PC-3 (cell line): ENCODE measurements at regions not wholly inside any gene's neighbourhood (a gene's known extent, or its start where the extent isn't known, plus 50 kb on each side); places are given as distances from the start of the nearest gene placed in this dataset.

Experiments
- ATAC-seq: fragments of 200-7000 bp; cut with Tn5 transposase; 2 replicates; pipeline ENCODE4 v1.9.1; 2020; ENCODE audit warnings: mild to moderate bottlenecking, moderate library complexity
- BruUV-seq: library from RNA; stranded (reverse); fragments of 400-500 nt; replicated peaks from 2 replicates; lab custom pipeline; 2021; lab: Mats Ljungman, UMichigan
- CTCF ChIA-PET: fragments of 300-600 bp; sonication (Branson Sonifier 250); formaldehyde crosslinking; loops from one replicate; lab custom pipeline; 2022; ENCODE audit warnings: antibody characterized with exemption; lab: Charles Lee
- POLR2A ChIA-PET: fragments of 300-600 bp; sonication (Branson Sonifier 250); formaldehyde crosslinking; loops from one replicate; lab custom pipeline; 2022; ENCODE audit warnings: antibody characterized with exemption; ENCODE audit not compliant: unreplicated experiment; lab: Charles Lee
- DNase-seq: peaks from one replicate; pipeline ENCODE4 v3.0.0-alpha.2; 2015
- H2AFZ ChIP-seq: fragments of 300-600 bp; sonication (generic); 2 replicates; pipeline ENCODE4 v1.6.0; 2016; ENCODE audit warnings: antibody characterized with exemption, low read length
- H3F3A ChIP-seq: fragments of 300-600 bp; sonication (generic); one replicate; pipeline ENCODE4 v1.6.0; 2017; ENCODE audit warnings: antibody characterized with exemption, low read length, control low read depth, mild to moderate bottlenecking; ENCODE audit not compliant: unreplicated experiment
- H3K27ac ChIP-seq: fragments of 300-600 bp; sonication (generic); 2 replicates; pipeline ENCODE4 v1.5.1; 2016; ENCODE audit warnings: mild to moderate bottlenecking, low read length
- H3K27me3 ChIP-seq: fragments of 300-600 bp; sonication (generic); 2 replicates; pipeline ENCODE4 v1.6.1; 2016; ENCODE audit warnings: low read length, mixed read lengths
- H3K36me3 ChIP-seq: fragments of 300-600 bp; sonication (generic); 2 replicates; pipeline ENCODE4 v1.6.1; 2016; ENCODE audit warnings: low read depth, mixed run types, low read length, mixed read lengths
- H3K4me1 ChIP-seq: fragments of 300-600 bp; sonication (generic); 2 replicates; pipeline ENCODE4 v1.5.1; 2016; ENCODE audit warnings: low read length; ENCODE audit not compliant: insufficient read depth
- H3K4me2 ChIP-seq: fragments of 300-600 bp; sonication (generic); 2 replicates; pipeline ENCODE4 v1.6.0; 2016; ENCODE audit warnings: low read length
- H3K4me3 ChIP-seq: fragments of 300-600 bp; sonication (generic); 2 replicates; pipeline ENCODE4 v1.5.1; 2016; ENCODE audit warnings: mild to moderate bottlenecking, low read length, mixed read lengths
- H3K79me2 ChIP-seq: fragments of 300-600 bp; sonication (generic); 2 replicates; pipeline ENCODE4 v1.6.1; 2017; ENCODE audit warnings: low read length, mixed read lengths
- H3K9ac ChIP-seq: fragments of 300-600 bp; sonication (generic); 2 replicates; pipeline ENCODE4 v1.6.0; 2016; ENCODE audit warnings: mild to moderate bottlenecking, low read length
- H3K9me2 ChIP-seq: fragments of 300-600 bp; sonication (generic); replicated peaks from 2 replicates; pipeline ENCODE4 v1.6.1; 2016; ENCODE audit warnings: mixed run types, low read length, mixed read lengths
- H3K9me3 ChIP-seq: fragments of 300-600 bp; sonication (generic); 2 replicates; pipeline ENCODE4 v1.6.1; 2016; ENCODE audit warnings: low read length, mixed read lengths
- H4K20me1 ChIP-seq: fragments of 300-600 bp; sonication (generic); 2 replicates; pipeline ENCODE4 v1.6.1; 2016; ENCODE audit warnings: low read length, mixed read lengths
- EZH2 ChIP-seq: fragments of 300-600 bp; sonication (generic); IDR thresholded peaks from one replicate; pipeline ENCODE4 v1.6.1; 2017; ENCODE audit warnings: antibody characterized with exemption, mild to moderate bottlenecking, low read length; ENCODE audit not compliant: unreplicated experiment
- EZH2phosphoT487 ChIP-seq: fragments of 300-600 bp; sonication (generic); IDR thresholded peaks from 2 replicates; pipeline ENCODE4 v1.6.1; 2018; ENCODE audit warnings: mild to moderate bottlenecking, antibody characterized with exemption, low read length, borderline replicate concordance
- intact Hi-C: fragments of 100-400 bp; cut with micrococcal nuclease; formaldehyde crosslinking; loops from 2 replicates; pipeline ENCODE4 v1.9.0; 2023
- TF ChIP-seq, protein P1 (sequence below): fragments of 300-600 bp; sonication (generic); conservative IDR thresholded peaks from 2 replicates; pipeline ENCODE4 v1.5.1; 2017; ENCODE audit warnings: antibody characterized with exemption, low read depth, mild to moderate bottlenecking, low read length

DNA sequence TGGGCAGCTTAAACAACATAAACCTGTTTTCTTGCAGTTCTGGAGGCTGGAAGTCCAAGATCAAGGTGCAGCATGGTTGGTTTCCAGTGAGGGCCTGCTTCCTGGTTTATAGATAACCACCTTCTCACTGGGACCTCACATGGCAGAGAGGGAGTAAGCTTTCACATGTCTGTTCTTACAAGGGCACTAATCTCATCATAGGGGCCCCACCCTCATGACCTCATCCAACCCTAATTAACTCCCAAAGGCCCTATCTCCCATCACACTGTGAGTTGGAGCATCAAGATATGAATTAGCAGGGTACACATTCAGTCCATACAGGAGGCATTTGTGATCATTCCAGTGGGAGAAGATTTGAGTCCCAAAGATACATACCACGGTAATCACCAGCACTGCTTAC, 50.5 kb upstream of the GRIN2A start:
- H3K9me2 ChIP-seq, result no peaks in the 10 kb centered on the region
- no peak overlapping the region for H3K4me3 ChIP-seq
- no peaks in the 10 kb centered on the region for H3K79me2 ChIP-seq
- intact Hi-C loops, result no loop called here
- H3K4me1 ChIP-seq, result no peaks in the 10 kb centered on the region
- BruUV-seq, result no TSS peak
- TF ChIP-seq EZH2phosphoT487 (no peak), EZH2 (no peak)
- TF ChIP-seq, protein P1, sequence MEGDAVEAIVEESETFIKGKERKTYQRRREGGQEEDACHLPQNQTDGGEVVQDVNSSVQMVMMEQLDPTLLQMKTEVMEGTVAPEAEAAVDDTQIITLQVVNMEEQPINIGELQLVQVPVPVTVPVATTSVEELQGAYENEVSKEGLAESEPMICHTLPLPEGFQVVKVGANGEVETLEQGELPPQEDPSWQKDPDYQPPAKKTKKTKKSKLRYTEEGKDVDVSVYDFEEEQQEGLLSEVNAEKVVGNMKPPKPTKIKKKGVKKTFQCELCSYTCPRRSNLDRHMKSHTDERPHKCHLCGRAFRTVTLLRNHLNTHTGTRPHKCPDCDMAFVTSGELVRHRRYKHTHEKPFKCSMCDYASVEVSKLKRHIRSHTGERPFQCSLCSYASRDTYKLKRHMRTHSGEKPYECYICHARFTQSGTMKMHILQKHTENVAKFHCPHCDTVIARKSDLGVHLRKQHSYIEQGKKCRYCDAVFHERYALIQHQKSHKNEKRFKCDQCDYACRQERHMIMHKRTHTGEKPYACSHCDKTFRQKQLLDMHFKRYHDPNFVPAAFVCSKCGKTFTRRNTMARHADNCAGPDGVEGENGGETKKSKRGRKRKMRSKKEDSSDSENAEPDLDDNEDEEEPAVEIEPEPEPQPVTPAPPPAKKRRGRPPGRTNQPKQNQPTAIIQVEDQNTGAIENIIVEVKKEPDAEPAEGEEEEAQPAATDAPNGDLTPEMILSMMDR, result no peak
- no peaks in the 10 kb centered on the region for H4K20me1 ChIP-seq
- H3K4me2 ChIP-seq, result no peak overlapping the region
- H3K9me3 ChIP-seq, result no peaks in the 10 kb centered on the region
- no peaks in the 10 kb centered on the region for H3K36me3 ChIP-seq
- H2AFZ ChIP-seq, result no peak overlapping the region
- POLR2A ChIA-PET, result no interaction called here
- DNase-seq (no peak), ATAC-seq (no peak)
- CTCF ChIA-PET, result no interaction called here
- H3K9ac ChIP-seq, result no peak overlapping the region
- H3F3A ChIP-seq, result no peaks in the 10 kb centered on the region
- peaks cover 13% of the 10 kb centered on the region for H3K27me3 ChIP-seq
- H3K27ac ChIP-seq, result no peak overlapping the region

DNA sequence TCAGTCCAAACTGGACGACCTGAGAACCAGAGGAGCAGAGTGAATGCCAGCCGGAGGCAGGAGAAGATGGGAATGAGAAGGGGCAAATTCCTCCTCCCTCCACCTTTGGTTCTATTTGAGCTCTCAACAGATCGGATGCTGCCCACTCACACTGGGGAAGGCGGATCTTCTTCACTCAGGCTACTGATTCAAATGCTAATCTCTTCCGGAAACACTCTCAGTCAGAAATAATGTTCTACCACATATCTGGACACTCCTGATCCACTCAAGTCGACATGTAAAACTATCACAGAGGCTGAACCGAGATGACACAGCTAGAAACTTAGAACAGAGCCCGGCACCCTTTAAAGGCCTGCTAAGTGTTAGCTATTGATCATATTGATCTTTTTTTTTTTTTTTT, 57.4 kb upstream of the GRIN2A start:
- no peaks in the 10 kb centered on the region for H4K20me1 ChIP-seq
- H3K9me2 ChIP-seq, result no peaks in the 10 kb centered on the region
- no peak overlapping the region for H3K4me2 ChIP-seq
- ChIA-PET POLR2A (no interaction called here), CTCF (no interaction called here)
- H3K79me2 ChIP-seq, result no peaks in the 10 kb centered on the region
- TF ChIP-seq EZH2 (no peak), EZH2phosphoT487 (no peak)
- TF ChIP-seq, protein P1, result no peak
- H3K4me3 ChIP-seq, result no peak overlapping the region
- H3K27me3 ChIP-seq, result peaks cover 43% of the 10 kb centered on the region
- H2AFZ ChIP-seq, result no peak overlapping the region
- intact Hi-C loops, result no loop called here
- no peaks in the 10 kb centered on the region for H3F3A ChIP-seq
- BruUV-seq, result no TSS peak
- no peak overlapping the region for H3K9ac ChIP-seq
- H3K27ac ChIP-seq, result no peak overlapping the region
- H3K9me3 ChIP-seq, result no peaks in the 10 kb centered on the region
- no peaks in the 10 kb centered on the region for H3K4me1 ChIP-seq
- DNase-seq (no peak), ATAC-seq (no peak)
- no peaks in the 10 kb centered on the region for H3K36me3 ChIP-seq

DNA sequence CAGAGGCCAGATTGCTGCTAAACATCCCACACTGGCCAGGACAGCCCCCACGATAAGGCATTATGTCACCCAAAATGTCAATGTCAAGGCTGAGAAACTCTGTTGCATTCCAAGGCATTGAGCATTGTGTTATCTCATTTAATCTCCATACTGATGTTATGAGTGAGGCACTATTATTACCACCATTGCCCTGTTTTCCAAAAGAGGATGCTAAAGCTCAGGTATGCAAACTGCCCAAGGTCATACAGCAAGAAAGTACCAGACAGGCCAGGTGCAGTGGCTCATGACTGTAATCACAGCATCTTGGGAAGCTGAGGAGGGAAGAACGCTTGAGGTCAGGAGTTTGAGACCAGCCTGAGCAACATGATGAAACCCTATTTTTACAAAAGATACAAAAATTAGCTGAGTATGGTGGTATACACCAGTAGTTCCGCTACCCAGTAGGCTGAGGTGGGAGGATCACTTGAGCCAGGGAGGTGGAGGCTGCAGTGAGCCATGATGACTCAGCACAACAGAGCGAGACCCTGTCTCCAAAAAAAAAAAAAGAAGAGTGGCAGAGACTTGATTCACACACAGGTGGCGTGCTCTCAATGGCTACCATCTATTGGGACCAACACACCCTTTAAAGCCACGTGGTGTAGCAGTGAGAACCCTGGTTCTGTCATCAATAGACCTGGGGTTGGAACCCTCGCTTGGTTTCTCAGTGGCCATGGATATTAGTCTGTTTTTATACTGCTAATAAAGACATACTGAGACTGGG, 58.8 kb upstream of the GRIN2A start:
- intact Hi-C loops, result no loop called here
- no peak for ATAC-seq
- no peak overlapping the region for H3K9ac ChIP-seq

More for the DNA sequence above, 58.8 kb upstream of the GRIN2A start:
- no peak overlapping the region for H3K4me3 ChIP-seq
- no peaks in the 10 kb centered on the region for H3K9me2 ChIP-seq
- DNase-seq, result peak; percentile 6
- H3K4me1 ChIP-seq, result no peaks in the 10 kb centered on the region
- H3K27me3 ChIP-seq, result peaks cover 48% of the 10 kb centered on the region
- no peak for TF ChIP-seq EZH2
- no peak for TF ChIP-seq EZH2phosphoT487
- TF ChIP-seq, protein P1, result no peak
- BruUV-seq, result no TSS peak
- no peak overlapping the region for H3K27ac ChIP-seq
- no peaks in the 10 kb centered on the region for H4K20me1 ChIP-seq
- H2AFZ ChIP-seq, result no peak overlapping the region
- no peaks in the 10 kb centered on the region for H3K36me3 ChIP-seq
- H3K9me3 ChIP-seq, result no peaks in the 10 kb centered on the region
- H3F3A ChIP-seq, result no peaks in the 10 kb centered on the region
- POLR2A ChIA-PET, result no interaction called here
- no peak overlapping the region for H3K4me2 ChIP-seq
- H3K79me2 ChIP-seq, result no peaks in the 10 kb centered on the region
- CTCF ChIA-PET, result no interaction called here
